Stimulated activated CD4-positive, alpha-beta T cell treated with anti-CD3 and anti-CD28 coated beads, Interleukin-12 subunit alpha, Interleukin-12 subunit beta, amount 100 ng/mL, for 4 hours (primary cell): ENCODE measurements at regions not wholly inside any gene's neighbourhood (a gene's known extent, or its start where the extent isn't known, plus 50 kb on each side); places are given as distances from the start of the nearest gene placed in this dataset.
"Not testable (repeated sequence)": the region's sequence is repeated elsewhere in the genome, so short reads cannot be mapped to it uniquely, and the experiment has no call there.

Experiments
- DNase-seq: peaks from one replicate; pipeline ENCODE4 v3.0.0-alpha.2; 2020

- no peak for DNase-seq
Observed at GRCh38 chr5:152711801-152712388, 306.8 kb upstream of the NMUR2 start.

- DNase-seq, result no peak
Observed at GRCh38 chr5:152717393-152717792, 312.3 kb upstream of the NMUR2 start.

GRCh38 chr5:152723482-152723881, 318.4 kb upstream of the NMUR2 start:
- DNase-seq, result no peak

GRCh38 chr5:152730176-152730575, 325.1 kb upstream of the NMUR2 start:
- DNase-seq, result no peak

- no peak for DNase-seq
Observed at GRCh38 chr5:152736906-152737305, 331.8 kb upstream of the NMUR2 start.

GRCh38 chr5:152739916-152740315, 334.8 kb upstream of the NMUR2 start:
- DNase-seq, result no peak

- DNase-seq, result not testable (repeated sequence)
Observed at GRCh38 chr5:152741126-152741525, 336.0 kb upstream of the NMUR2 start.

- not testable (repeated sequence) for DNase-seq
Observed at GRCh38 chr5:152787709-152788217, 382.7 kb upstream of the NMUR2 start.

- DNase-seq, result no peak
Observed at GRCh38 chr5:152801886-152802285, 396.8 kb upstream of the NMUR2 start.

GRCh38 chr5:152804179-152804578, 399.1 kb upstream of the NMUR2 start:
- DNase-seq, result no peak

- no peak for DNase-seq
Observed at GRCh38 chr5:152811988-152812387, 406.9 kb upstream of the NMUR2 start.

GRCh38 chr5:152813526-152813925, 408.4 kb upstream of the NMUR2 start:
- DNase-seq, result no peak

- DNase-seq, result no peak
Observed at GRCh38 chr5:152819891-152820290, 414.8 kb upstream of the NMUR2 start.

GRCh38 chr5:152824316-152824715, 419.2 kb upstream of the NMUR2 start:
- no peak for DNase-seq

GRCh38 chr5:152838241-152838786, 433.2 kb upstream of the NMUR2 start:
- DNase-seq, result no peak

- no peak for DNase-seq
Observed at GRCh38 chr5:152844713-152845112, 439.6 kb upstream of the NMUR2 start.

- DNase-seq, result no peak
Observed at GRCh38 chr5:152853361-152853760, 448.3 kb upstream of the NMUR2 start.

- no peak for DNase-seq
Observed at GRCh38 chr5:152855441-152855840, 450.4 kb upstream of the NMUR2 start.

GRCh38 chr5:152861231-152861630, 456.2 kb upstream of the NMUR2 start:
- no peak for DNase-seq

GRCh38 chr5:152864447-152864846, 459.4 kb upstream of the NMUR2 start:
- DNase-seq, result no peak

GRCh38 chr5:152864991-152865390, 459.9 kb upstream of the NMUR2 start:
- no peak for DNase-seq

- no peak for DNase-seq
Observed at GRCh38 chr5:152869971-152870370, 464.9 kb upstream of the NMUR2 start.

GRCh38 chr5:152882621-152883020, 477.5 kb upstream of the NMUR2 start:
- DNase-seq, result no peak

GRCh38 chr5:152883066-152883775, 478.1 kb upstream of the NMUR2 start:
- DNase-seq, result no peak
